H7 (cell line): ENCODE measurements at regions not wholly inside any gene's neighbourhood (a gene's known extent, or its start where the extent isn't known, plus 50 kb on each side); places are given as distances from the start of the nearest gene placed in this dataset.

Source experiments
- DNase-seq: peaks from one replicate; pipeline ENCODE4 v3.0.0; 2012
- H3K27me3 ChIP-seq: 2 replicates; pipeline ENCODE4 v1.6.0; 2011; ENCODE audit warnings: mild to moderate bottlenecking, low read length; ENCODE audit not compliant: control insufficient read depth, insufficient read depth
- H3K36me3 ChIP-seq: replicated peaks from 2 replicates; pipeline ENCODE4 v1.5.1; 2011; ENCODE audit warnings: low read length; ENCODE audit not compliant: control insufficient read depth, insufficient read depth
- H3K4me3 ChIP-seq: 2 replicates; pipeline ENCODE4 v1.5.1; 2011; ENCODE audit warnings: low read depth, mild to moderate bottlenecking, control low read depth, low read length, moderate library complexity; ENCODE audit not compliant: insufficient read depth

DNA sequence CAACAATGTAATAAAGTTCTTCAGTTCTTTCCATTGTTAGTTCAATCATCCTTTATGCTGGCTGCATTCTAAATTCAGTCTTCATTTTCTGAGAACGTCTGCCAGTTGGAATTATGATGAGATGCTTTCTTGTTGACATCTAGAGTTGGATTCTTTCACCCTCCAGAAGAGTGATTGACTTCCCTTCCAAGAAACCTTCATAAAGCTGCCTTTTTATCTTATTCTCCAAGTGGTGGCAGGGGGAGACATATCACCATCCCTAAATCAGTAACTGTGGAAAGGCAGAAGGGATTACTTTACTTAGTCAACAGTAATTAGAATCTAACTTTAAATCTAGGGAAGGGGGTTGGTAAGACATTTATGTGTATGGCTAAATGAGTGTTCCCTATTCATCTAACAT is 86.8 kb upstream of the GULP1 start:
- H3K4me3 ChIP-seq = no peak overlapping the region
- no peaks in the 10 kb centered on the region for H3K36me3 ChIP-seq
- peak; percentile 2 for DNase-seq
- H3K27me3 ChIP-seq = no peaks in the 10 kb centered on the region

DNA sequence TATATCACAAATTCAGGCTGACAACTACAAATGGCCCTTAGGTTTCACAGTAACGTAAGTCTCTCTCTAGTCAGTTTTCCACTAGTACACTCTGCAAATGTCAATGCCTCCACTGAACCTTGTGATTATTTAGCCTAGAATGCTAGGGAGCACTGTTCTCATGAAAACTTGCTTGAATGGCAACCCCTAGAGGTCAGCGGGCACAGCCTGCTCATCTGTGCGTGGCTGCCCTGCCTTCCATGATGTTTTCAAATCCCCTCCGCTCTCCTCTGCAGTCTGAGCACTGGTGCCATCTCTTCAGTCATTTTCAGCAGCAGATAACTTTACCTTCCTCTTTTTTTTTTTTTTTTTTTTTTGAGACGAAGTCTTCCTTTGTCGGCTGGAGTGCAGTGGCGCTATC is 84.1 kb upstream of the GULP1 start:
- Histone ChIP-seq H3K4me3 (no peak overlapping the region), H3K27me3 (no peaks in the 10 kb centered on the region), H3K36me3 (no peaks in the 10 kb centered on the region)
- peak; percentile 4 for DNase-seq

DNA sequence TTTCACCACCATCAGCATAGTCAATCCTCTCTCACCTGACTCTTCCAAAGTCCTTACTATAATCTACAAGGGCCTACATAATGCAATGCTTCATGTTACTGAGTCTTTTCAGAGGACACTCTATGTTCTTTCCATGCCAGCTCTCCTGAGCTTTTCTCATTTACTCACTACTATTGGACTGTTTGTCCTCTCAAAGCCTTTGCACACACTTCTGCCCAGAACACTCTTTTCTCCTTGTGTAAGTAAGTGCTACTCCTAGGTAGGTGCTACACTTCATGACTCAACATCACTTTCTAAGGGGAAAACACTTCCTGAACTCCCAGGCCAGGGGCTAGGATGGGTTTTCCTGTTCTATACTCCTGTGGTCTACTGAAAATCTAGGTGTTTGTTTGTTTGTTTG is 82.5 kb upstream of the GULP1 start:
- no peaks in the 10 kb centered on the region for H3K27me3 ChIP-seq
- H3K4me3 ChIP-seq = no peak overlapping the region
- no peaks in the 10 kb centered on the region for H3K36me3 ChIP-seq
- no peak for DNase-seq

DNA sequence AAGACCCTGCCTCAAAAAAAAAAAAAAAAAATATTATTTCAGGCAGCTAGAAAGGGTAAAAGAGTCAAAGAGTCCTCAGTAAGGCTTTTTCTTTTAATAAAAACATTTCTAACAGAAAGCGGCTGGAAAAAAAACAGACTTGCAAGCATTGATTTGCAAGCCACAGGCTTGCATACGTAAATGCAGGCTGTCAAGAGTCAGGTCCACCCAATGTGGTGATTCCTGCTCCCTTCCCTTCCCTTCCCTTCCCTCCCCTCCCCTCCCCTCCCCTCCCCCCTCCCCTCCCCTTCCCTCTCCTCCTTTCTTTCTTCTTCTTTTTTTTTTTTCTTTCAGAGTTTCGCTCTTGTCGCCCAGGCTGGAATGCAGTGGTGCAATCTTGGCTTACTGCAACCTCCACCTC is 74.4 kb upstream of the GULP1 start:
- H3K27me3 ChIP-seq = no peaks in the 10 kb centered on the region
- H3K4me3 ChIP-seq = no peak overlapping the region
- no peaks in the 10 kb centered on the region for H3K36me3 ChIP-seq
- no peak for DNase-seq

DNA sequence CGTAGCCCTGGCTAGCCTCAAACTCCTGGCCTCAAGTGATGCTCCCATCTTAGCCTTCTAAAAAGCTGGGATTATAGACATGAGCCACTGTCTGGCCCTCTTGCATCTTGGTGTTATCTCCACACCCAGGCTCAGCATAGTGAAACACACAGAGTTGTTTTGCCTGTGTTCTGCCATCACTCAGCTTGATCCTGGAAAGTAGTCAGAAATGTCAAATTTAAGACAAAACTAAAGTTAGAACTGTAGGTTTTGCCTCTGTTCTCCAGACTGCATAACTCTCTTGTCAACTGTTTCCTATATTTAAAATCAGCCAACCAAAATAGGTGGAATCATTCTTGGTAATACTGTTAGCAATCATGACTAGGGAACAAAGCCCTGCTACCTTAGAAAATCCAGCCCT is 72.1 kb upstream of the GULP1 start:
- H3K36me3 ChIP-seq = no peaks in the 10 kb centered on the region
- no peaks in the 10 kb centered on the region for H3K27me3 ChIP-seq
- no peak overlapping the region for H3K4me3 ChIP-seq
- no peak for DNase-seq

DNA sequence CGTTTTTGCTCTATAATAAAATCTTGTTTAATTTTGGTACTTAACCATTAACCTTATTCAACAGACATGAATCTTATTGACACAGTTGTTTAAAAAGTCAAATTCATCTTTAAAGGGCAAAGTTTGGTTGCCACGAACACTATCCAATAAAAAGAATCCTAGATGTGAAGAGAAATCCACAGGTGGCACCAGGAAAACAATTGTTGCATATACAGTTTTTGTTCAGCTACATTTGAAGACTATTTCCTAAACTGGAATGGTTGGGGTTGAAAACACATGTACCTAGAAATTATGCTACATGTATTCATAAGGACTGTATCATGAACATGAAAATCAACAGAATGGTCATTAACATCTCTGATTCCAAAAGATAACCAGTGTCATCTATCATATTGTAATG is 71.1 kb upstream of the GULP1 start:
- no peak overlapping the region for H3K4me3 ChIP-seq
- DNase-seq = no peak
- no peaks in the 10 kb centered on the region for H3K36me3 ChIP-seq
- no peaks in the 10 kb centered on the region for H3K27me3 ChIP-seq

DNA sequence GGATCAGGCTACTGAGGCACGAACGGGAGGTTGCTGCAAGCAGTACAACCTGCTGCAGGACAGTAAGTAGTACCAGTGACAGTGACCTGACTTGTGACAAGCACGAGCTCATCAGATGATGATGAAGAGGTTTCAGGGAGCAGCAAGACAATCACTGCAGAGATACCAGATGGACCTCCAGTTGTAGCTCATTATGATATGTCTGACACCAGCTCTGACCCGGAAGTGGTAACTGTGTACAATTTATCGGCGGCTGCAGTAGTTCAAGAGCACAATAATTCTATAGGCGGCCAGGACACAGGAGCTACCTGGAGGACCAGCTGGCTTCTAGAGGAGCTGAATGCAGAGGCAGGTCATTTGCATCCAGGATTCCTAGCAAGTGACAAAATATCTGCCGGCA is 64.0 kb upstream of the GULP1 start:
- Histone ChIP-seq H3K4me3 (no peak overlapping the region), H3K36me3 (no peaks in the 10 kb centered on the region), H3K27me3 (no peaks in the 10 kb centered on the region)
- no peak for DNase-seq

DNA sequence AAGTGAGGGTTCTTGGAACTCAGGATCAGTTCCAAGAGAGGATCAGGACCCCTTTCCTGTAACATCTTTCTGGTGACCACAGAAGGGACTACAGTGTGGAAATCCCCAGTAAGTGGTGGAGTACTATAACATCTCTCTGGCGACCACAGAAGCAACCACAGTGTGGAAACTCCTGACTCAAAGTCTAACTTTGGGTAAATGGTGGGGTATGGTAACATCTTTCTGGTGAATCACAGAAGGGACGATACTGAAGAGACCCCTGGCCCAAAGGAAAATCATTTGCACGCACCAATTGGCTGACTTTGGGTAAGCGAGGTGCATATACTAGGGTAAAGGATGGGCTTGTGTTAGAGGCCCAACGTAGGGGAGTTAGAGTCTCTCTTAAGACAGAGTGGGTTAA is 56.3 kb upstream of the GULP1 start:
- H3K4me3 ChIP-seq = no peak overlapping the region
- no peak for DNase-seq
- no peaks in the 10 kb centered on the region for H3K36me3 ChIP-seq
- no peaks in the 10 kb centered on the region for H3K27me3 ChIP-seq

DNA sequence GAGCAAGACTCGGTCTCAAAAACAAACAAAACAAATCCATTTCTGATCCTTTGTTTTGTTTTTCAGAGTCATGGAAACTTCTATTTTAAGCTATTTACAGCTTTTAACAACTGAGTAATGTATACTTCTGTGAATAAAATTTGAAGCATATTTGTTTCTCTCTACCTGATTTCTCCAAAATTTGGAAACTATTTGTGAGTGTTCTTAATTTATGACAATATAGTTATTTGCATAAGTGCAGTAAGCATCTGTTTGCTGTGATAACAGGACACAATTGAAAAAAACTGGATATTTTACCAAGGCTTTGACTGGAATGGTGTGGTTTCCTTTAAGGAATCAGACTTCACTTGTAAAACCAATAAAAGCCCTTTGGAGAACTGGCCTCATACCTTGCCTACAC is 53.3 kb upstream of the GULP1 start:
- H3K36me3 ChIP-seq = no peaks in the 10 kb centered on the region
- no peak overlapping the region for H3K4me3 ChIP-seq
- DNase-seq = no peak
- no peaks in the 10 kb centered on the region for H3K27me3 ChIP-seq
